Neutrophil (primary cell): ENCODE measurements at regions not wholly inside any gene's neighbourhood (a gene's known extent, or its start where the extent isn't known, plus 50 kb on each side); places are given as distances from the start of the nearest gene placed in this dataset.

Experiments used
- H3K27ac ChIP-seq: fragments of 200-600 bp; sonication (generic); 2 replicates; pipeline ENCODE4 v1.5.1; 2016; ENCODE audit warnings: mild to moderate bottlenecking, moderate library complexity
- H3K27me3 ChIP-seq: fragments of 200-600 bp; sonication (generic); 2 replicates; pipeline ENCODE4 v1.6.0; 2016; ENCODE audit warnings: mild to moderate bottlenecking
- H3K36me3 ChIP-seq: fragments of 200-600 bp; sonication (generic); 2 replicates; pipeline ENCODE4 v1.5.1; 2017
- H3K4me1 ChIP-seq, 2 experiments: fragments of 200-600 bp in 1 of 2; sonication (generic) in 1 of 2; 1 replicate in 1 of 2; 2 replicates in 1 of 2; pipeline versions ENCODE4 v1.5.1 to v1.6.1; 2013 to 2016; ENCODE audit warnings: low read depth in 1 of 2, low read length in 1 of 2, mild to moderate bottlenecking in 1 of 2, moderate library complexity in 1 of 2; ENCODE audit not compliant: control insufficient read depth in 1 of 2, insufficient read depth in 1 of 2
- H3K4me3 ChIP-seq, 2 experiments: fragments of 200-600 bp in 1 of 2; sonication (generic) in 1 of 2; 1 replicate in 1 of 2; 2 replicates in 1 of 2; pipeline ENCODE4 v1.5.1; 2013 to 2016; ENCODE audit warnings: low read depth in 1 of 2, low read length in 1 of 2, mild to moderate bottlenecking in 1 of 2, moderate library complexity in 1 of 2
- H3K9me3 ChIP-seq: fragments of 200-600 bp; sonication (generic); 2 replicates; pipeline ENCODE4 v1.5.1; 2016
- TF ChIP-seq, protein P1 (sequence below): fragments of 200-600 bp; sonication (generic); IDR thresholded peaks from 2 replicates; pipeline ENCODE4 v1.5.1; 2016; ENCODE audit warnings: antibody characterized with exemption

GRCh38 chr3:18027161-18027939, 284.9 kb upstream of the TBC1D5 start:
- Histone ChIP-seq H3K4me3 (no peak overlapping the region), H3K27me3 (no peaks in the 10 kb centered on the region), H3K9me3 (no peaks in the 10 kb centered on the region), H3K27ac (no peak overlapping the region), H3K4me1 (no peaks in the 10 kb centered on the region), H3K36me3 (no peaks in the 10 kb centered on the region)
- TF ChIP-seq, protein P1, sequence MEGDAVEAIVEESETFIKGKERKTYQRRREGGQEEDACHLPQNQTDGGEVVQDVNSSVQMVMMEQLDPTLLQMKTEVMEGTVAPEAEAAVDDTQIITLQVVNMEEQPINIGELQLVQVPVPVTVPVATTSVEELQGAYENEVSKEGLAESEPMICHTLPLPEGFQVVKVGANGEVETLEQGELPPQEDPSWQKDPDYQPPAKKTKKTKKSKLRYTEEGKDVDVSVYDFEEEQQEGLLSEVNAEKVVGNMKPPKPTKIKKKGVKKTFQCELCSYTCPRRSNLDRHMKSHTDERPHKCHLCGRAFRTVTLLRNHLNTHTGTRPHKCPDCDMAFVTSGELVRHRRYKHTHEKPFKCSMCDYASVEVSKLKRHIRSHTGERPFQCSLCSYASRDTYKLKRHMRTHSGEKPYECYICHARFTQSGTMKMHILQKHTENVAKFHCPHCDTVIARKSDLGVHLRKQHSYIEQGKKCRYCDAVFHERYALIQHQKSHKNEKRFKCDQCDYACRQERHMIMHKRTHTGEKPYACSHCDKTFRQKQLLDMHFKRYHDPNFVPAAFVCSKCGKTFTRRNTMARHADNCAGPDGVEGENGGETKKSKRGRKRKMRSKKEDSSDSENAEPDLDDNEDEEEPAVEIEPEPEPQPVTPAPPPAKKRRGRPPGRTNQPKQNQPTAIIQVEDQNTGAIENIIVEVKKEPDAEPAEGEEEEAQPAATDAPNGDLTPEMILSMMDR = no peak

DNA sequence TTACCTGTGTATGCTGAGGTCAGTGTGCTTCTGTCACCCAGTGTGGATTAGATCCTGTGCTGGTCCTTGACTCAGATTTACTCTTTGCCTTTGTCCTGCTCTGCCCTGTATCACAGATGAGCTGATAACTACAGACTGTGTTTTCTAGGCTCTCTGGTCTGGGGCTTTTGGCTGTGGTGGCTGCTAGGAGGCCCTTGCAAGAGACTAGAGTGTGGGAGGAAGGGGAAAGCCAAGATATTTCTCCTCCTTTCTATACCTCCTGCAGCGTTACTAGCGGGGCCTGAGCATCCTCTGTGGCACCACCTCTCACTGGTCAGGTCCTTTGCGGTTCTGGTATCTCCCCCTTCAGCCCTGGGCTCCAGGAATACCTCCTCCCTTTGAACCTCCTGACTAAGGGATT, 282.3 kb upstream of the TBC1D5 start:
- H3K27me3 ChIP-seq = no peaks in the 10 kb centered on the region
- H3K27ac ChIP-seq = no peak overlapping the region
- H3K36me3 ChIP-seq = no peaks in the 10 kb centered on the region
- no peaks in the 10 kb centered on the region for H3K9me3 ChIP-seq
- no peaks in the 10 kb centered on the region for H3K4me1 ChIP-seq
- TF ChIP-seq, protein P1 = no peak
- no peak overlapping the region for H3K4me3 ChIP-seq

- no peaks in the 10 kb centered on the region for H3K4me1 ChIP-seq
- H3K27me3 ChIP-seq = no peaks in the 10 kb centered on the region
- H3K36me3 ChIP-seq = no peaks in the 10 kb centered on the region
- H3K4me3 ChIP-seq = no peak overlapping the region
- TF ChIP-seq, protein P1 = no peak
- H3K9me3 ChIP-seq = no peaks in the 10 kb centered on the region
- no peak overlapping the region for H3K27ac ChIP-seq
Measured at GRCh38 chr3:18019161-18019495, 276.7 kb upstream of the TBC1D5 start.

DNA sequence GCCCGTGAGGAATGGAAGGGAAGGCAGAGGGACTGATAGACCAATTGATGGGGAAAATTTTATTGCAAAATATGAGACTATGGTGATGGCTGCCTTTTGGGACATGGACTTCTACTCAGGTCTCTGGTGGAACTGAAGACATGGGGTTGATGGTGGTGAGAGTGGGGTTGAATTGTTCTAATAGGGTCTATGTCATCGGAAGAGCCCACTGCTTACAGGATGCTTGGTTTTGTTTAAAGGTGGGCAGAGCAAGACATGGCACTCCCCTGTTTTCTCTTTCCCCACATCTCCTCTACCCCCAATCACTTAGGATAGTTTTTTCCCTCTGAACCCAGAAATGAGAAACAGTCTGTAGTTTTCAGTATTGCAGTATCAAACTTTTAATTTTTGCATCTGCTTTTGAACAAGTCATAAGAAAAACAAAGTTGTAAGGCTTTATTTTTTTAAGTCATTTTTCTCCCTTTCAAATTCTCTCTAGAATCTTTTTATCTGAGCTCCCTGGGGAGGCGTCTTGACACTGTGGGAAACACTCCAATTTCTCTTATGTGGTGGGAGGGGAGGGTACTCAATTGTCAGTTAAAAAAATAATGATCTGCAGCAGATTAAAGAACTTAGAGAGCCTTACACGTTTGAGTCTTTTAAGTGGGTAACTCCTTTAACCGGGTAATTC, 276.2 kb upstream of the TBC1D5 start:
- Histone ChIP-seq H3K9me3 (no peaks in the 10 kb centered on the region), H3K4me3 (no peak overlapping the region), H3K36me3 (no peaks in the 10 kb centered on the region), H3K27me3 (no peaks in the 10 kb centered on the region), H3K4me1 (no peaks in the 10 kb centered on the region), H3K27ac (no peak overlapping the region)
- TF ChIP-seq, protein P1 = no peak

DNA sequence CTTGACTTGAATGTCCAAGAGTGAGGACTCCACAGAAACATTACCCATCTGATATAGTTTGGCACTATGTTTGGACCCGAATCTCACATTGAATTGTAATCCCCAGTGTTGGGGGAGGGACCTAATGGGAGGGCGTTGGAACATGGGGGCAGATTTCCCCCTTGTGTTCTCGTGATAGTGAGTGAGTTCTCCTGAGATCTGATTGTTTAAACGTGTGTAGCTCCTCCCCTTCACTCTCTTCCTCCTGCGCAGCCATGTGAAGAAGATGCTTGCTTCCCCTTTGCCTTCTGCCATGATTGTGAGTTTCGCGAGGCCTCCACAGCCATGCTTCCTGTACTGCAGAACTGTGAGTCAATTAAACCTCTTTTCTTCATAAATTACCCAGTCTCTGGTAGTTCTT, 273.9 kb upstream of the TBC1D5 start:
- Histone ChIP-seq H3K27me3 (no peaks in the 10 kb centered on the region), H3K27ac (no peak overlapping the region), H3K4me3 (no peak overlapping the region), H3K9me3 (no peaks in the 10 kb centered on the region), H3K36me3 (no peaks in the 10 kb centered on the region), H3K4me1 (no peaks in the 10 kb centered on the region)
- TF ChIP-seq, protein P1 = no peak
